ENCODE measurements at regions not wholly inside any gene's neighbourhood (a gene's known extent, or its start where the extent isn't known, plus 50 kb on each side); places are given as distances from the start of the nearest gene placed in this dataset.

DNA sequence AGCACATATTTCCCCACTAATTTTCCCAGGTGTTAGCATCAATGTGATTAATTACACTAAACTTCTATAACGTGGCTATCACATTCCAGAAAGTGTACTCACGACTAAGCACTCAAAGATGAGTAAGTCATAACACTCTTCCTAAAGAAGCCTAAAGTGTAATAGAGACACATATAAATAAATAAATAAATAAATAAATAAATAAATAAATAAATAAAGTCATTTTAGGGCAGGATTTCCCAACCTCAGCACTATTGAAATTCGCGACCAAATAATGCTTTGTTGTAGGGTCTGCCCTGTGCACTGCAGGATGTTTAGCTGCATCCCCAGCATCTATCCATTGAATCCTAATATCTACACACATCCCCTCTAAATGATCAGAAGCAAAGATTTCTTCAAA lies 390.9 kb downstream of the CDH7 start:
- TF ChIP-seq, protein P1, sequence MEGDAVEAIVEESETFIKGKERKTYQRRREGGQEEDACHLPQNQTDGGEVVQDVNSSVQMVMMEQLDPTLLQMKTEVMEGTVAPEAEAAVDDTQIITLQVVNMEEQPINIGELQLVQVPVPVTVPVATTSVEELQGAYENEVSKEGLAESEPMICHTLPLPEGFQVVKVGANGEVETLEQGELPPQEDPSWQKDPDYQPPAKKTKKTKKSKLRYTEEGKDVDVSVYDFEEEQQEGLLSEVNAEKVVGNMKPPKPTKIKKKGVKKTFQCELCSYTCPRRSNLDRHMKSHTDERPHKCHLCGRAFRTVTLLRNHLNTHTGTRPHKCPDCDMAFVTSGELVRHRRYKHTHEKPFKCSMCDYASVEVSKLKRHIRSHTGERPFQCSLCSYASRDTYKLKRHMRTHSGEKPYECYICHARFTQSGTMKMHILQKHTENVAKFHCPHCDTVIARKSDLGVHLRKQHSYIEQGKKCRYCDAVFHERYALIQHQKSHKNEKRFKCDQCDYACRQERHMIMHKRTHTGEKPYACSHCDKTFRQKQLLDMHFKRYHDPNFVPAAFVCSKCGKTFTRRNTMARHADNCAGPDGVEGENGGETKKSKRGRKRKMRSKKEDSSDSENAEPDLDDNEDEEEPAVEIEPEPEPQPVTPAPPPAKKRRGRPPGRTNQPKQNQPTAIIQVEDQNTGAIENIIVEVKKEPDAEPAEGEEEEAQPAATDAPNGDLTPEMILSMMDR (IDR thresholded peaks at IDR 0.05) = no peak
- TF ChIP-seq POLR2A (IDR thresholded peaks at IDR 0.05) (no peak), POLR2AphosphoS5 (IDR thresholded peaks at IDR 0.05) (no peak)

All from breast epithelium (tissue), 3 donors.